ENCODE measurements at regions not wholly inside any gene's neighbourhood (a gene's known extent, or its start where the extent isn't known, plus 50 kb on each side); places are given as distances from the start of the nearest gene placed in this dataset.

GRCh38 chr3:194824100-194824499, 138.4 kb downstream of the FAM43A start:
- Histone ChIP-seq H2BK5ac (ENCODE audit: low read depth, low read length, poor library complexity, severe bottlenecking) (no peak overlapping the region), H3K9ac (ENCODE audit: low read length) (no peak overlapping the region), H3K27me3 (ENCODE audit: control insufficient read depth in 1 of 2, insufficient read depth in 1 of 2, low read length in 2 of 2) (peaks cover 22 to 28% of the 10 kb centered on the region in 2 experiments), H3K27ac (ENCODE audit: low read length, poor library complexity, severe bottlenecking) (no peak overlapping the region), H4K8ac (ENCODE audit: low read length) (no peak overlapping the region), H3K23ac (ENCODE audit: low read length in 2 of 2) (no peak overlapping the region), H3K9me3 (ENCODE audit: control insufficient read depth, low read length) (no peaks in the 10 kb centered on the region), H2BK120ac (ENCODE audit: low read depth, low read length) (no peak overlapping the region), H2AFZ (ENCODE audit: low read depth, low read length) (no peak overlapping the region), H2AK5ac (ENCODE audit: low read length, severe bottlenecking) (no peak overlapping the region), H3K4me3 (ENCODE audit: insufficient read depth in 1 of 2, low read depth in 1 of 2, low read length in 2 of 2) (no peak overlapping the region), H3K79me1 (replicated peaks; ENCODE audit: low read length, poor library complexity, severe bottlenecking) (no peaks in the 10 kb centered on the region), H2BK12ac (ENCODE audit: low read length in 2 of 2) (no peak overlapping the region), H3K14ac (ENCODE audit: low read length in 2 of 2) (no peak overlapping the region), H3K4me1 (ENCODE audit: control insufficient read depth, insufficient read depth, low read depth, low read length) (peaks cover 2% of the 10 kb centered on the region), H4K91ac (ENCODE audit: low read length) (no peak overlapping the region), H3K18ac (ENCODE audit: low read depth in 1 of 2, low read length in 2 of 2) (no peak overlapping the region), H3K36me3 (ENCODE audit: control insufficient read depth in 1 of 2, insufficient read depth in 2 of 2, low read depth in 1 of 2, low read length in 2 of 2) (no peaks in the 10 kb centered on the region), H2BK15ac (ENCODE audit: low read depth, poor library complexity, severe bottlenecking) (no peak overlapping the region), H3K4me2 (ENCODE audit: low read length, poor library complexity, severe bottlenecking) (no peak overlapping the region), H3K4ac (ENCODE audit: low read depth in 1 of 2, low read length in 2 of 2) (no peak overlapping the region)
- DNase-seq, result no peak
- WGBS, result 93% methylated on average over 2 of the region's 4 CpGs

- H3K4me2 ChIP-seq (ENCODE audit: low read length, poor library complexity, severe bottlenecking), result no peak overlapping the region
- H3K23ac ChIP-seq (ENCODE audit: low read length in 2 of 2), result no peak overlapping the region
- no peak overlapping the region for H2AFZ ChIP-seq (ENCODE audit: low read depth, low read length)
- no peak overlapping the region for H4K8ac ChIP-seq (ENCODE audit: low read length)
- no peak overlapping the region for H2BK15ac ChIP-seq (ENCODE audit: low read depth, poor library complexity, severe bottlenecking)
- H3K4me1 ChIP-seq (ENCODE audit: control insufficient read depth, insufficient read depth, low read depth, low read length), result peaks cover 2% of the 10 kb centered on the region
- no peak overlapping the region for H3K27ac ChIP-seq (ENCODE audit: low read length, poor library complexity, severe bottlenecking)
- no peak overlapping the region for H2BK12ac ChIP-seq (ENCODE audit: low read length in 2 of 2)
- 83% methylated on average over 12 of the region's 15 CpGs for WGBS
- H3K4ac ChIP-seq (ENCODE audit: low read depth in 1 of 2, low read length in 2 of 2), result no peak overlapping the region
- no peak overlapping the region for H3K18ac ChIP-seq (ENCODE audit: low read depth in 1 of 2, low read length in 2 of 2)
- H3K4me3 ChIP-seq (ENCODE audit: insufficient read depth in 1 of 2, low read depth in 1 of 2, low read length in 2 of 2), result no peak overlapping the region
- peaks cover 16 to 22% of the 10 kb centered on the region in 2 experiments for H3K27me3 ChIP-seq (ENCODE audit: control insufficient read depth in 1 of 2, insufficient read depth in 1 of 2, low read length in 2 of 2)
- H2AK5ac ChIP-seq (ENCODE audit: low read length, severe bottlenecking), result no peak overlapping the region
- no peaks in the 10 kb centered on the region for H3K79me1 ChIP-seq (replicated peaks; ENCODE audit: low read length, poor library complexity, severe bottlenecking)
- no peak overlapping the region for H3K9ac ChIP-seq (ENCODE audit: low read length)
- no peak for DNase-seq
- no peaks in the 10 kb centered on the region for H3K36me3 ChIP-seq (ENCODE audit: control insufficient read depth in 1 of 2, insufficient read depth in 2 of 2, low read depth in 1 of 2, low read length in 2 of 2)
- H2BK120ac ChIP-seq (ENCODE audit: low read depth, low read length), result no peak overlapping the region
- H4K91ac ChIP-seq (ENCODE audit: low read length), result no peak overlapping the region
- no peak overlapping the region for H3K14ac ChIP-seq (ENCODE audit: low read length in 2 of 2)
- no peaks in the 10 kb centered on the region for H3K9me3 ChIP-seq (ENCODE audit: control insufficient read depth, low read length)
- no peak overlapping the region for H2BK5ac ChIP-seq (ENCODE audit: low read depth, low read length, poor library complexity, severe bottlenecking)
Observed at GRCh38 chr3:194824701-194825111, 139.0 kb downstream of the FAM43A start.

GRCh38 chr3:194826594-194826993, 140.9 kb downstream of the FAM43A start:
- Histone ChIP-seq H3K4me3 (ENCODE audit: insufficient read depth in 1 of 2, low read depth in 1 of 2, low read length in 2 of 2) (no peak overlapping the region), H3K9me3 (ENCODE audit: control insufficient read depth, low read length) (no peaks in the 10 kb centered on the region), H3K18ac (ENCODE audit: low read depth in 1 of 2, low read length in 2 of 2) (no peak overlapping the region), H3K4me1 (ENCODE audit: control insufficient read depth, insufficient read depth, low read depth, low read length) (peaks cover 2% of the 10 kb centered on the region), H3K79me1 (replicated peaks; ENCODE audit: low read length, poor library complexity, severe bottlenecking) (no peaks in the 10 kb centered on the region), H2AFZ (ENCODE audit: low read depth, low read length) (no peak overlapping the region), H3K9ac (ENCODE audit: low read length) (no peak overlapping the region), H4K91ac (ENCODE audit: low read length) (no peak overlapping the region), H3K23ac (ENCODE audit: low read length in 2 of 2) (no peak overlapping the region), H2BK5ac (ENCODE audit: low read depth, low read length, poor library complexity, severe bottlenecking) (no peak overlapping the region), H3K27ac (ENCODE audit: low read length, poor library complexity, severe bottlenecking) (no peak overlapping the region), H3K27me3 (ENCODE audit: control insufficient read depth in 1 of 2, insufficient read depth in 1 of 2, low read length in 2 of 2) (peaks cover 9 to 11% of the 10 kb centered on the region in 2 experiments), H2BK12ac (ENCODE audit: low read length in 2 of 2) (no peak overlapping the region), H2BK15ac (ENCODE audit: low read depth, poor library complexity, severe bottlenecking) (no peak overlapping the region), H2AK5ac (ENCODE audit: low read length, severe bottlenecking) (no peak overlapping the region), H3K36me3 (ENCODE audit: control insufficient read depth in 1 of 2, insufficient read depth in 2 of 2, low read depth in 1 of 2, low read length in 2 of 2) (no peaks in the 10 kb centered on the region), H3K4me2 (ENCODE audit: low read length, poor library complexity, severe bottlenecking) (no peak overlapping the region), H3K14ac (ENCODE audit: low read length in 2 of 2) (peak overlapping the region in 1 of 2 experiments; percentile 44), H3K4ac (ENCODE audit: low read depth in 1 of 2, low read length in 2 of 2) (no peak overlapping the region), H4K8ac (ENCODE audit: low read length) (no peak overlapping the region), H2BK120ac (ENCODE audit: low read depth, low read length) (no peak overlapping the region)
- no peak for DNase-seq
- WGBS, result 92% methylated on average over 6 of the region's 6 CpGs

- Histone ChIP-seq H4K91ac (ENCODE audit: low read length) (no peak overlapping the region), H3K4me1 (ENCODE audit: control insufficient read depth, insufficient read depth, low read depth, low read length) (peaks cover 2% of the 10 kb centered on the region), H3K23ac (ENCODE audit: low read length in 2 of 2) (no peak overlapping the region), H2AFZ (ENCODE audit: low read depth, low read length) (no peak overlapping the region), H2AK5ac (ENCODE audit: low read length, severe bottlenecking) (no peak overlapping the region), H3K9ac (ENCODE audit: low read length) (no peak overlapping the region), H3K4me2 (ENCODE audit: low read length, poor library complexity, severe bottlenecking) (no peak overlapping the region), H3K14ac (ENCODE audit: low read length in 2 of 2) (no peak overlapping the region), H2BK5ac (ENCODE audit: low read depth, low read length, poor library complexity, severe bottlenecking) (no peak overlapping the region), H2BK15ac (ENCODE audit: low read depth, poor library complexity, severe bottlenecking) (no peak overlapping the region), H2BK12ac (ENCODE audit: low read length in 2 of 2) (no peak overlapping the region), H3K27ac (ENCODE audit: low read length, poor library complexity, severe bottlenecking) (no peak overlapping the region), H3K18ac (ENCODE audit: low read depth in 1 of 2, low read length in 2 of 2) (no peak overlapping the region), H3K4ac (ENCODE audit: low read depth in 1 of 2, low read length in 2 of 2) (no peak overlapping the region), H3K36me3 (ENCODE audit: control insufficient read depth in 1 of 2, insufficient read depth in 2 of 2, low read depth in 1 of 2, low read length in 2 of 2) (no peaks in the 10 kb centered on the region), H3K27me3 (ENCODE audit: control insufficient read depth in 1 of 2, insufficient read depth in 1 of 2, low read length in 2 of 2) (peaks cover 7 to 9% of the 10 kb centered on the region in 2 experiments), H2BK120ac (ENCODE audit: low read depth, low read length) (no peak overlapping the region), H3K4me3 (ENCODE audit: insufficient read depth in 1 of 2, low read depth in 1 of 2, low read length in 2 of 2) (no peak overlapping the region), H3K9me3 (ENCODE audit: control insufficient read depth, low read length) (no peaks in the 10 kb centered on the region), H4K8ac (ENCODE audit: low read length) (no peak overlapping the region), H3K79me1 (replicated peaks; ENCODE audit: low read length, poor library complexity, severe bottlenecking) (no peaks in the 10 kb centered on the region)
- DNase-seq, result no peak
- WGBS, result 100% methylated on average over 1 of the region's 1 CpG
Observed at GRCh38 chr3:194827486-194827885, 141.8 kb downstream of the FAM43A start.

Data from mesenchymal stem cell (in vitro differentiated cells and primary cell).